ENCODE measurements at regions not wholly inside any gene's neighbourhood (a gene's known extent, or its start where the extent isn't known, plus 50 kb on each side); places are given as distances from the start of the nearest gene placed in this dataset.

GRCh38 chr2:16318051-16318450, 347.6 kb downstream of the CYRIA start:
- TF ChIP-seq CTCF (conservative IDR thresholded peaks at IDR 0.05; ENCODE audit: low read length) (no peak), EZH2phosphoT487 (IDR thresholded peaks at IDR 0.05; ENCODE audit: borderline replicate concordance) (no peak)
